ENCODE measurements at regions not wholly inside any gene's neighbourhood (a gene's known extent, or its start where the extent isn't known, plus 50 kb on each side); places are given as distances from the start of the nearest gene placed in this dataset.
A peak's percentile ranks its signal among the peaks of the same experiment; 100 is the strongest.

DNA sequence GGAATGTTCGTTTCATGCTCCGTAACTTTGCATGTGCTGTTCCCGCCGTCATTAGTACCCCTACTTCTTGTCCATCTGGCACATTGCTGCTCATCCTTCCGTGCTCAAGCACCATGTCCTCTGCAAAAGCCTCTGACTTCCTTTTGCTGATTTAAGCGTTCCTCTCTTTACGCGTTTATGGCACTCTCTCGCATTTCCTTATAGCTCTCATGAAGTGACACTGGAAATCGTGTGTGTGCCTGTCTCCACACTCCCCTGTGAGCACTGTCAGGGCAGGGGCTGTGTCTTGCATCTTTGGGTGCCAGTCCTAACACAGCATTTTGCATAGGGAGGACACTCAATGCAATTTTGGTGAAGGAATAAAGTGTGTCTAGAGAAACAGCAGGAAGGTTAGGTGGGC is 210.6 kb upstream of the FAT1 start:
- no peak for DNase-seq (ENCODE audit: low read depth)

DNA sequence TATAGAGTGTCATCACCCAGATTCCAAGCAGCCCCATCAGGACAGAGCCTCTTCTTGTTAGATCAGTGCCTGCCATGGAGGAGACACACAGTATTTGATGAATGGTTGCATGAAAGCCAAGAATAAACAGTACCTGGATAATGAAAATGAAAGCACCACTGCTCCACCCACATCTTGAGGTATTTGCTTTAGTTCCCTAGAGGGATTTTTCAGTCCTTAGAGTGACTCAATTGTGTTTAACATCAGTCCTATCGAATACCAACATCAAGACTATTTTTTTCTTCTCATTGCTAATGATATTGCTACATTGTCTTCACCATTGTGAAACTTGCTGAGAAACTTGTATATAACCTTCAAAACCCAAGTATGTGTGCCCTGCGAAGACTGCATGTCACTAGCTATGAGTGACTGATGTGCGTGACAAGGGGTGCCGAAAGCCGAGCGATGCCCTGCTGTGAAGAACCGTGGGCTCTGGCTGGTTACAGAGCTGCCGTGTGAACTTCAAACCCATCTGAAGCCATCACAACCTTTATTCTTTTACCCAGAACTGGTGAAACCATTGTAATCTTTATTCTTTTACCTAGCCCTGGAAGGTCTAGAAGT is 211.3 kb upstream of the FAT1 start:
- DNase-seq (ENCODE audit: low read depth): peak; percentile 31

DNA sequence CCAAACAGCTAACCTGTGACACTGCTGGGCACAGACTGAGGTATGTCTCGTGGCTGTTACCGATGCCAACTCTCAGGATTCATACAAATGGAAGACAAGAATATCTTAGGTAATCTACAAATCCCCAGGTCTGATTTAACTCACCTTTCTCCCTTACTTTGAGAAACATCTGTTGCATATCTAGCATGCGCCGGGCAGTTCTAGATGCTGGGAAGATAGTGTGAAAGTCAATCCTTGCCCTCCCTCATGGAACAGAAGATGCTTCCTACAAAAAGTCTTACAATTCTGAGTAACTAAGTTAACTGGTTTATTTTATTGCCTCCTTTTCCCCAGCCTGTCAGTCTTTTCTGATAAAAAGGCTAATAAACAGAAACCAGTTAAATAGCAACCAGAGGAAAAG is 212.2 kb upstream of the FAT1 start:
- DNase-seq (ENCODE audit: low read depth): no peak

DNA sequence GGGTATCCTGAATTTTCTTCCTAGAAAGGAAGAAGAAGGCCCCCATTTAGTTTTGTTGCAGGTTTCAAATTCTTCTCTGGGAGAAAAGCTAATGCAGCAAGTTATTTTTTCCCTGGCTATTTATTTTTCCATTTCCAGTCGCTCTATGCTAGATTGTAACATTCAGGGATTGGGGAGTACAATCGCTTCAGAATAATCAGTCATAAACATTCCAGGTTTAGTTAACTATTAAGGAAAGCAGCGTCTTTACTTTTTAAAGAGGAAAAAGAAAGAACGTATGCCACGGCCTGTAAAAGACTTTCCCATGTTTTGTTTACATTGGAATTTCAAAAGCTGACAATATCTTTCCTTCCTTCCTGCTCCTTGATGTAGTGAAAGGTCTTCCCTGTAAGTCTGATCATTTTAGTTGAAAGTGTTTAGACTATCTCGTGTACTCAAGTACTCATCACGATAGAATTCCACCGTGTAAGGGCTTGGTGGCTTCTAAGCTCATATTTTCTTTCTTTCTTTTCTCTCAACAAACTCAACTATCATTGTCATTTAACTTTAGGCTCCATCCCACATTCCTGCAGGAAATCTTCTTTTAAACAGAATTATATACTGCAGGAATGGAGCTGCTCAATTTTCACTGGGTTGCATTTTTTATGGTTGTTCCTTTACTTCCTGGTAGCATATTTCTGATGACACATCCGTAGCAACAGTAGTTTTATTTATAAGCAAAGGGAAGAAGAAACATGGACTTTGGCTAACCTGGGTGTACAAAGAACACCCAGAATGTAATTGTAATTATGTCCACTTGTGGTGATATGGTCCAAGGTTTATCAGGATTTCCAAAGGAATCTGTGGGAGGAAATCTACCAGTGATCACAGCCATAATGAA is 213.1 kb upstream of the FAT1 start:
- DNase-seq (ENCODE audit: low read depth): peak; percentile 85

GRCh38 chr4:186939226-186939625 is 215.6 kb upstream of the FAT1 start:
- DNase-seq (ENCODE audit: low read depth): no peak

DNA sequence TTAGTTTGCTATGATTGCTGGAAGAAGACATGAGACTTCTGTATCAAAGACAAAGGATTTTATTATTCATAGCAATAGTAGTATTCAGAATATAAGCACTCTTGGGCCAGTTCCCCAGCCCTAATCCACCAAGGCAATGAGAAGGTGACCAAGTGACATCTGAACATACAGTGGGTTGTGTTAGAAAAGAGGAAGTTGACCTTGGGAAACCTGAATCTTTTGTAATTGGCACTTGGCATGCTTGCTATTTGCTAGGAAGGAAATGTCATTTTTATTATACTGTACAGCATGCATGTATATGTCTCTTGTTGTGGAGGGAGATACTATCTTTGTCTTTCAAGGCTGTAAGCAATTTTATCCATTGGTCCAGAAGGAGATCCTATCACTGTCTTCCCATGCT is 216.1 kb upstream of the FAT1 start:
- no peak for DNase-seq (ENCODE audit: low read depth)

GRCh38 chr4:186940476-186940875 is 216.8 kb upstream of the FAT1 start:
- no peak for DNase-seq (ENCODE audit: low read depth)

DNA sequence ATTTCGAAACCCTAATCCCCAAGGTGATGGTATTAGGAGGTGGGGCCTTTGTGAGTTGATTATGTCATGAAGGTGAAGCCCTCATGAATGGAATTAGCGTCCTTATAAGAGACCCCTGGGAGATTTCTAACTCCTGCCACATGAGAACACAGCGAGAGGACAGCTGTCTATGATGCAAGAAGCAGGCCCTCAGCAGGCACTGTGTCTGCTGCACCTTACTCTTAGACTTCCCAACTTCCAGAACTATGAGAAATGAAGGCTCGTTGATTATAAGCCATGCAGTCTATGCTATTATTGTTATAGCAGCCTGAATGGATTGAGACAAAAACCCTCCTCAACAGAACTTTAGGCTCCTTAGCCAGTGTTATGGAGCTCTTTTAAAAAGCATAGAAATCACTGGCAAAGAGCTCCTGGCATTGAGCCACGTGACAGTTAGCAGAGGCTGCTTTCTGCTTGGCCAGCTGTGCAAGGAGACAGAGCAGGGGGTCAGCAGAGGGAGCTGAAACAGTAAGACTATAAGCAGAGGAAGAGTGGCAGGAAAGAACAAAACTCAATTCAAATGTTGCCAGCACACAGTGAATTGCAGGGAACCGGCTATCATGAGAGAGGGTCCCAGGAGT is 219.2 kb upstream of the FAT1 start:
- peak; percentile 45 for DNase-seq (ENCODE audit: low read depth)

DNA sequence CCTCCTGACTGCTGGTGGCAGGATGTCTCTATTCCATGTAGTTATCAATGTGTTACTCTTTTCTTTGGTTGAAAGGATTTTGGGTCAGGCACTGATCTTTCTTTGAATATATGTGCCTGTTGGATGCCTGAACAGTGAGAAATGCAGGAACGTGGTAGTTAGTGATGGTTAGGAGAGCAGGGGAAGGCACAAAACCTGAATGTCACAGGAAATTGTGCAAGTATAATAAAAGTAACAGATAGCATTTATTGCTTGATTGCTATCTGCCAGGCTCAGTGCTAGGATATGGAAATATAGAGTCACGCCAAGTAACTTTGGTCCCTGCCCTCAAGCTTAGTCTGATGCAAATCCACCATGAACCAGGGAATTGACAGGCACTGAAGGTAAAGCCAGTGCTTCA is 219.8 kb upstream of the FAT1 start:
- DNase-seq (ENCODE audit: low read depth): no peak

GRCh38 chr4:186946136-186946535 is 222.5 kb upstream of the FAT1 start:
- DNase-seq (ENCODE audit: low read depth): no peak

DNA sequence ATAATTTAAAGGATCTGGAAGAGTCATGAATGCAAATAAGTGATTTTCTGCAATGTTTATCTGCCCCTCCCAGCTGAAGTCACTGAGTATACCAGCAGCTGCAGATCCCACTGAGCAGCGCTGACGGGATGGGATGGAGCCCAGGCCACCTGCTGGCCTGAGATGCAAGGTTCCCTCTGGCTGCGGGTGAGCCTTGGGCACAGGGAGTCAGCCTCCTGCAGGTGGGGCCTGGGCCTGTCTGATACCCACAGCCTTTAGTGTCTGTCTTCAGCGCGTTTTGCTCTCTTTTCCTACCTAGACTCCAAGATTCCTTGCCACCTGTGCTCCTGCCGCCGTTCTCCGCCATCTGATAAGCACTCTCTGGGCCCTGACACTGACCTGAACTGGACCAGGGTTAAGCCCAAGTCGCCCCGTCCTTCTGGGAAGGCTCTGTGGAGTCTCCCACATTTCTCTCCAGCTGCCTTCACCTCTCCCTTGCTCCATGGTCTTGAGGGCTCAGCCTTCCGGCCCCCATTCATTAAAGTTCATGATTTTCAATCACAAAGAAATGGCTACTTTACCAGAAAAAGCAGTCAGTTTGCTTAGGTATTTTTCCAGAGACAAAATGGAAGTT is 223.1 kb upstream of the FAT1 start:
- peak; percentile 43 for DNase-seq (ENCODE audit: low read depth)

DNA sequence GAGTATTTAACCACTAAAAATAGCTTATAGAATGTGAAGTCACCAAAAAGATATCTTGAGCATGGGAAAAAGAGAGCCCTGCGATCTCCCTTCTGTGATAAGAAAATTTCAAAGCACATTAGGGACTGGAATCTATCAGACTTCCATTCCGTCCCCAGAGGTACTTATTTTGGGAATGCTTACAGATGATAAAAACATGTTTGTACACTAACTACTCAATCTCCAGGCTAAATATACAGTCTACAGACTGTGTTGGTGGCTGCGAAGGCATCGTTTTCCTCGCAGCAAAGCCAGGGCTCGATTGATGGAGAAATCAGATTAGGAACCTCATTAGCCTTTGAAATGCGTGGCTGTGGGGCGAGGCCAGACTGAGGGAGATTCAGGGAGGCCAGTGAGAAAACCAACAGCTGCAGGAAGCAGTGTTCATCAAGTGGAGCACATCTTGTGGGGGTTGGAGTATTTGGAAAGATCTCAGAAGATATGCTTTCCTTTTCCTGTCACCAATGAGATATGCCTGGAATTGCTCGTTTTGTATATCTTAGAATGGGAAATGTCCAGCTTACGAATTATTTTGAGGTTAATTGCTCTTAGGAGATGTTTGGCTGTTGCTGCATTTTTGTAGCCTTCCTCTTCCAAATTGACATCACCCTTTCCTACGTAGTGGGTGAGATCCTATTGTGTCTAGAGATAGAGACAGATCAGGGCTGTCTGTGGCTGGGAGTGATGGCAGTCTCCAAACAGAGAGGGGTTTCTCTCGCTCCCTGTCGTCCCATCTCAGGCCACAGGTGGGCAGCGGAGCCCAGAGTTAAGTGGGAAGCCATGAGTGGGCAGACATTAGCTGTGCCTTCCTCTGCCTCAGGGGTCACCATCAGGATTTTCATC is 224.9 kb upstream of the FAT1 start:
- DNase-seq (ENCODE audit: low read depth): peak; percentile 66

- no peak for DNase-seq (ENCODE audit: low read depth)
These were observed 226.2 kb upstream of the FAT1 start for GRCh38 chr4:186949847-186950246.

- DNase-seq (ENCODE audit: low read depth): no peak
These were observed 229.1 kb upstream of the FAT1 start for GRCh38 chr4:186952709-186953108.

DNA sequence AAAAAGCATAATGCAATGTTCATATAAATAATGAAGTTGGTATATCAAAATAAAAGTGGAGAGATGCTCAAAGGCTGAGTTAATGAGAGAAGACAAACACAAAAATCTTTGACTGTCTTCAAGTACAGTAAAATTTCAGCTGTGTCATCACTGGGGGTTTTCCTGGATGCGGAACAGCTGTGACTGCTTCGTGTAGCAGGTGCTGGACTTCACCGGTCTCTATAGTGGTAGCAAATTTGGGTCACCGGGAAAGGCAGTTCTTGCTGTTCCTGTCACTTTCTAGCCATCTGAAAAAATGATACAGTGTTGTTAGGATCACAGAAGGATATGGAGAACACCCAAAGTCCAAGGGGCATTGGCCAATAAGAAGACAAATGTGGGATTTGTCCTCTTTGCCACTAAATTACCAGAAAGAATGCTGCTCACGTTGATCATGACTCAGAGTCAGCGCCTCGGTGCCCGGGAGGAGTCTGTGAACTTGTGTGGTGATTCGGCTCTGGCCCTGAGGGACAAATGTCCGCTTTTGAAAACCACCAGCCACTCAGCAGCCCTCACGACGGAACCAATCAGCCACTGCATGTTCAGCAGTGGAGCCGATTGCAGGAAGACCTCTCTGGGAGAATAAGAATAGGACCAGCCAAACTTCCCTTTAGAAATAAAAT is 230.1 kb upstream of the FAT1 start:
- peak; percentile 86 for DNase-seq (ENCODE audit: low read depth)

DNA sequence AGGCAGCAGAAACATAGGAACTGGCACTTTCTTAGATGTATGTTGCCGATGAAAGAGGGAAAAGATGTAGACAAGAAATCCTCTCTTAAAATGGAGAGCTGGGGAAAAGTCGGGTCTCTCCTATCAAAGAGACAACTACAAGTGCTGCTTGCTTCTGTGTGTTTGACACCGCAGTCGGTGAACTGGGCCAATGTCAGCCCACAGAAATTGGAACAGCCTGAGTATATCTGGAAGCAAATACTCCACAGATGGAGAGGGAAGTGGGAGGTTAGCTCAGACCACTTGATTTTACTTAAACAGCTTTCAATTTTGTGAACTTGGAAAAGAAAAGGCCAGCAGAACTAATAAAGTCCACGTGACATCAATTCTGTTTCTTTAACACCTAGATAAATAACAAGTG is 230.9 kb upstream of the FAT1 start:
- DNase-seq (ENCODE audit: low read depth): no peak

- no peak for DNase-seq (ENCODE audit: low read depth)
These were observed 231.3 kb upstream of the FAT1 start for GRCh38 chr4:186954956-186955355.

DNA sequence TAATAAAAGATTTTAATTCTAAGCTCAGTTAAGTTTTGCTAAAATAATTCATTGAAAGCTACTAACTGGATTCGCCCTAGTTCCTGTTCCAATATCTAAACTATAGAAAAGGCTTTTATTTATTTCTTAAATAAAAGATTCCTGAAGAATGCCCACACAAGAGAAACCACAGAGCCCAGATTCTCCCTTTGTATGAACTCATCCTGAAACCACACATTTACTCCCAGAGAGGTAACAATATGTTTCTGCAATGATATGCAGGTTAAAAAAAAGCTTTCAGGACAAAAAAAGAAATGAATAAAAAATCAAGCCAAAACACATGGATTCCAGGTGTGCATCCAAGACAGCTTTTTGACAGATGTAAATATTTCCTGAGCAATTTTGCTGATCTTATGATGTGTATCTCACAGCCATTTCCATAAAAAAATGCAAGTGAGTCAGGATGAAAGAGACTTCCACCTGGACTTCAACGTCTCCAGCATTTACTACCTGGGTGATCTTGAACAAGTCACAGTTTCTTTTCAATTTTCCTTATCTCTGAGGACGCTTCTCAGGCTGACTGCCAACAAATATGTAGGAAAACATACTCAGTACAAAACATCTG is 234.4 kb upstream of the FAT1 start:
- peak; percentile 70 for DNase-seq (ENCODE audit: low read depth)

DNA sequence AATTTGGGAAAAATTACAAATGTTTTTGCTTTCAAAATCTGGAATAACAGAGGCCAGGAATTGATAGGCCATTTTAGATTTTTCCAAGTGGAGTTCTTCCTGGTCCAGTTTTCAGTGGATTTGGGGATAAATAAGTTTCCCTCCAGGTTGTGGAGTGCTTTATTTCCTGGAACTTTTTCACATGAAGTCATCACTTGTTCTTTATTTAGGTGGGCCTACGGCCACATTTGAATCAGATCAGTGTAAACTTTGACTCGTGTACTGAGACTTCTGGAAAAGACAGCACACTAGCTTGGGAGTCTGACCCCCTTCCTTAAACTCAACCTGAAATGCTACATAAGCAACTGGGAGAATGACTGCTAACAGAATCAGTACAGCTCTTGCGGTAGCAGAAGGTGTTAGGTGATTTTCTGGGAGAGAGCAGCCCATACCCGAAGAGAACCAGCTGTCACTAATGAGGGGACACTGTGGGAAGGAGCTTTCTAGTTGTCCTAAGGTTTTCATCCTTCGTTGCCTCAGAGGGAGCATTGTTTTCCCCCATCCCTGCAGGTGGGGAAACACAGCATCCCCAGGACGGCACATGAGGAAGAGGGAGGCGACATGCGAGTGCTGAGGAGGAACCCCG is 235.2 kb upstream of the FAT1 start:
- DNase-seq (ENCODE audit: low read depth): no peak

Measured in RPMI7951 (cell line).